ENCODE measurements at regions not wholly inside any gene's neighbourhood (a gene's known extent, or its start where the extent isn't known, plus 50 kb on each side); places are given as distances from the start of the nearest gene placed in this dataset.

DNA sequence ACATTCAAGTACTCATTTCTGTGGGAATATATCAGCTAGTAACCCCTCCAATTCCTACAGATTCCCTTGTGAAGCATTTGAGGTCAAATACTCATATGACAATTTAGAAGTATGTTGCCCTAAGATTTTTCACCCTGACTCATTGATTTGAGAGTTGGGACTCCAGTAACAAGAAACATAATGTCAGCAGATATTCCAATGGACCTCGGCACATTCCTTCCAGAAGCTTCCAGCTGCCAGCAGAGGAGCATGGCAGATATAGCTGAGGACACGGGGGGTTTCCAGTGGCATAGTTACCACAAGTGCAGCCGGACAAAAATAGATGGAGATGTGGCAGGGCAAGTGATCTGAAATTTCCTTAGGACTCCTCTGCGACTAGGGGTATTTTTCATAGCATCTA, 101.9 kb upstream of the ARHGAP28 start:
- TF ChIP-seq, protein P1, sequence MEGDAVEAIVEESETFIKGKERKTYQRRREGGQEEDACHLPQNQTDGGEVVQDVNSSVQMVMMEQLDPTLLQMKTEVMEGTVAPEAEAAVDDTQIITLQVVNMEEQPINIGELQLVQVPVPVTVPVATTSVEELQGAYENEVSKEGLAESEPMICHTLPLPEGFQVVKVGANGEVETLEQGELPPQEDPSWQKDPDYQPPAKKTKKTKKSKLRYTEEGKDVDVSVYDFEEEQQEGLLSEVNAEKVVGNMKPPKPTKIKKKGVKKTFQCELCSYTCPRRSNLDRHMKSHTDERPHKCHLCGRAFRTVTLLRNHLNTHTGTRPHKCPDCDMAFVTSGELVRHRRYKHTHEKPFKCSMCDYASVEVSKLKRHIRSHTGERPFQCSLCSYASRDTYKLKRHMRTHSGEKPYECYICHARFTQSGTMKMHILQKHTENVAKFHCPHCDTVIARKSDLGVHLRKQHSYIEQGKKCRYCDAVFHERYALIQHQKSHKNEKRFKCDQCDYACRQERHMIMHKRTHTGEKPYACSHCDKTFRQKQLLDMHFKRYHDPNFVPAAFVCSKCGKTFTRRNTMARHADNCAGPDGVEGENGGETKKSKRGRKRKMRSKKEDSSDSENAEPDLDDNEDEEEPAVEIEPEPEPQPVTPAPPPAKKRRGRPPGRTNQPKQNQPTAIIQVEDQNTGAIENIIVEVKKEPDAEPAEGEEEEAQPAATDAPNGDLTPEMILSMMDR (conservative IDR thresholded peaks at IDR 0.05), result no peak
- no peak for TF ChIP-seq ZFX (IDR thresholded peaks at IDR 0.05)
